Uterus (tissue), 2 donors: ENCODE measurements at regions not wholly inside any gene's neighbourhood (a gene's known extent, or its start where the extent isn't known, plus 50 kb on each side); places are given as distances from the start of the nearest gene placed in this dataset.

Experiments
- CTCF ChIP-seq, 4 experiments: fragments of 200-600 bp in 2 of 4; fragments of 450-650 bp in 2 of 4; sonication (generic) in 2 of 4; IDR thresholded peaks; one replicate each; pipeline ENCODE4 v1.5.1; 2016 to 2019; ENCODE audit warnings: antibody characterized with exemption in 4 of 4, mild to moderate bottlenecking in 2 of 4, moderate library complexity in 1 of 4
- POLR2A ChIP-seq, 2 donors: fragments of 450-650 bp; IDR thresholded peaks; one replicate each; pipeline ENCODE4 v1.6.1; 2016; ENCODE audit warnings: antibody characterized with exemption in 2 of 2, mild to moderate bottlenecking in 1 of 2, moderate library complexity in 1 of 2

- TF ChIP-seq CTCF (IDR thresholded peaks at IDR 0.05) = no peak
- no peak for TF ChIP-seq POLR2A (IDR thresholded peaks at IDR 0.05)
These were observed 147.4 kb upstream of the GPC1 start for GRCh38 chr2:240288087-240288521.
